ENCODE measurements at regions not wholly inside any gene's neighbourhood (a gene's known extent, or its start where the extent isn't known, plus 50 kb on each side); places are given as distances from the start of the nearest gene placed in this dataset.

DNA sequence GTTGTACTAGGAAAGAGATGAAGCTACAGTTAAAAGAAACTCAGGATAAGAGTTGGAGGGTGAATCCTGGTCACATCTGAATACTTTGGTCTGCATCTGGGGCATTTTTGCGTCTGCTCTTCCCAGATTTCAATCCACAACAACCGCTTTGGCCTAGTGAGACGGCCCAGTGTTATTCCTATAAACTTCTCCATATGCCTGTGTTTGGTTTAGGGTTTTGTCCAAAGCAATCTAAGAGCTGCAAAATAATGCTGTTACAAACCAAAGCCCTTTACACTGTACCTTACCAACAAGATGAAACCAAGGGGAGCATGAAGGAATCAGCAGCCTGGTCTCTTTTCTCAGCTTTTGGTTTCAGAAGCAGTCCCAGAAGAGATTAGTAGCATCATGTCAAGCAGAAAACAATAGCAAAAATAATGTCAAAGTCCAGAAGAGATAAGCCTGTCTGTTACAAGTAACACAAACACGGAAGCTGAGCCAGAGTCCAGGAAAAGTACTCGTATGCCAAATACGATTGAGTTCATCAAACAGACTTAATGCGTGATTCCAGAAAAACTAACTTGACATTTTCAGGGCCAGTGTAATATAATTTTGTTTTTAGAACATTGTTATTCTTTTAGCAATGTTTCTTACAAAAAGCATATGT lies 379.9 kb upstream of the ACO1 start:
- H3K4me1 ChIP-seq (ENCODE audit: control insufficient read depth, insufficient read depth, low read length) = no peaks in the 10 kb centered on the region
- BruUV-seq (replicated peaks) = no TSS peak
- H3K14ac ChIP-seq (replicated peaks; ENCODE audit: low read depth, low read length) = no peak overlapping the region
- H3K4me2 ChIP-seq (ENCODE audit: low read depth, low read length) = no peak overlapping the region
- H2BK120ac ChIP-seq (ENCODE audit: low read depth, low read length) = no peak overlapping the region
- ChIA-PET POLR2A (ENCODE audit: unreplicated experiment) (no interaction called here), CTCF (no interaction called here)
- no peaks in the 10 kb centered on the region for H3K79me1 ChIP-seq (ENCODE audit: low read depth in 1 of 2, low read length in 2 of 2)
- no peak for TF ChIP-seq CEBPB (IDR thresholded peaks at IDR 0.05; ENCODE audit: low read depth, low read length)
- TF ChIP-seq, protein P1, sequence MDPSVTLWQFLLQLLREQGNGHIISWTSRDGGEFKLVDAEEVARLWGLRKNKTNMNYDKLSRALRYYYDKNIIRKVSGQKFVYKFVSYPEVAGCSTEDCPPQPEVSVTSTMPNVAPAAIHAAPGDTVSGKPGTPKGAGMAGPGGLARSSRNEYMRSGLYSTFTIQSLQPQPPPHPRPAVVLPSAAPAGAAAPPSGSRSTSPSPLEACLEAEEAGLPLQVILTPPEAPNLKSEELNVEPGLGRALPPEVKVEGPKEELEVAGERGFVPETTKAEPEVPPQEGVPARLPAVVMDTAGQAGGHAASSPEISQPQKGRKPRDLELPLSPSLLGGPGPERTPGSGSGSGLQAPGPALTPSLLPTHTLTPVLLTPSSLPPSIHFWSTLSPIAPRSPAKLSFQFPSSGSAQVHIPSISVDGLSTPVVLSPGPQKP (IDR thresholded peaks at IDR 0.05; ENCODE audit: borderline replicate concordance, low read depth, low read length) = no peak
- no peak for TF ChIP-seq BHLHE40 (IDR thresholded peaks at IDR 0.05; ENCODE audit: low read depth, low read length)
- TF ChIP-seq MXI1 (IDR thresholded peaks at IDR 0.05; ENCODE audit: borderline replicate concordance, low read depth, low read length) = no peak
- TF ChIP-seq MAFK (IDR thresholded peaks at IDR 0.05; ENCODE audit: low read depth, low read length) = no peak
- TF ChIP-seq FOS (IDR thresholded peaks at IDR 0.05; ENCODE audit: low read depth, low read length) = no peak
- no peak for TF ChIP-seq RAD21 (IDR thresholded peaks at IDR 0.05; ENCODE audit: low read length)
- TF ChIP-seq RFX5 (IDR thresholded peaks at IDR 0.05; ENCODE audit: low read depth, low read length) = no peak
- TF ChIP-seq SMC3 (IDR thresholded peaks at IDR 0.05; ENCODE audit: low read depth, low read length) = no peak
- TF ChIP-seq CHD1 (IDR thresholded peaks at IDR 0.05; ENCODE audit: low read depth, low read length) = no peak
- no peak for TF ChIP-seq MAZ (IDR thresholded peaks at IDR 0.05; ENCODE audit: borderline replicate concordance, low read depth, low read length)
- H3K23ac ChIP-seq (ENCODE audit: low read depth, low read length) = no peak overlapping the region
- no peak overlapping the region for H3K9ac ChIP-seq (ENCODE audit: low read depth, low read length)
- H2AK5ac ChIP-seq (ENCODE audit: low read depth, low read length) = no peak overlapping the region
- no peak overlapping the region for H2AFZ ChIP-seq (replicated peaks; ENCODE audit: low read length, poor library complexity)
- H2AK9ac ChIP-seq (replicated peaks; ENCODE audit: low read depth, low read length, poor library complexity) = no peak overlapping the region
- no peak overlapping the region for H3K4me3 ChIP-seq (ENCODE audit: insufficient read depth, low read depth, low read length)
- no peaks in the 10 kb centered on the region for H4K20me1 ChIP-seq (ENCODE audit: insufficient read depth, low read length)
- no peaks in the 10 kb centered on the region for H3K9me1 ChIP-seq (ENCODE audit: insufficient read depth, low read length)
- ATAC-seq (ENCODE audit: low read depth) (no peak), DNase-seq (no peak)
- no peak overlapping the region for H3K4ac ChIP-seq (ENCODE audit: low read depth, low read length)
- in situ Hi-C loops (cut with MboI; ENCODE audit: low sequenced_read_pairs) = no loop called here
- no peak overlapping the region for H4K5ac ChIP-seq (ENCODE audit: low read depth, low read length)
- dilution Hi-C loops (cut with HindIII; ENCODE audit: low sequenced_read_pairs, unreplicated experiment) = no loop called here
- no peak overlapping the region for H2BK20ac ChIP-seq (ENCODE audit: low read depth, low read length)
- no peak overlapping the region for H3K56ac ChIP-seq (ENCODE audit: extremely low read depth, insufficient read depth, low read length)
- H3K18ac ChIP-seq (ENCODE audit: low read depth, low read length) = no peak overlapping the region
- no peak overlapping the region for H4K8ac ChIP-seq (ENCODE audit: low read depth in 2 of 2, low read length in 2 of 2)
- H3K36me3 ChIP-seq (ENCODE audit: control insufficient read depth, insufficient read depth, low read length) = no peaks in the 10 kb centered on the region
- peaks cover 4% of the 10 kb centered on the region; the same call in 1 of the 2 replicates for H3K9me3 ChIP-seq (ENCODE audit: control insufficient read depth, insufficient read depth, low read length)
- no peak overlapping the region for H4K91ac ChIP-seq (ENCODE audit: insufficient read depth, low read depth, low read length)
- no peak overlapping the region for H2BK15ac ChIP-seq (ENCODE audit: low read depth, low read length)
- no peak overlapping the region for H2BK5ac ChIP-seq (ENCODE audit: low read depth, low read length, poor library complexity, severe bottlenecking)
- H3K27me3 ChIP-seq (ENCODE audit: control insufficient read depth, insufficient read depth, low read length) = no peaks in the 10 kb centered on the region
- WGBS, 2 experiments (ENCODE audit: extremely low coverage in 2 of 2, insufficient read length in 1 of 2) = no CpG with 5 or more reads among the region's 7 CpGs
- intact Hi-C loops (cut with micrococcal nuclease) = no loop called here
- no peak overlapping the region for H3K27ac ChIP-seq (ENCODE audit: insufficient read depth, low read length)
